LHCN-M2 (cell line): ENCODE measurements at regions not wholly inside any gene's neighbourhood (a gene's known extent, or its start where the extent isn't known, plus 50 kb on each side); places are given as distances from the start of the nearest gene placed in this dataset.
A peak's percentile ranks its signal among the peaks of the same experiment; 100 is the strongest.

Source experiments
- DNase-seq: peaks from one replicate; pipeline ENCODE4 v3.0.0-alpha.2; 2012; ENCODE audit warnings: low read depth

DNA sequence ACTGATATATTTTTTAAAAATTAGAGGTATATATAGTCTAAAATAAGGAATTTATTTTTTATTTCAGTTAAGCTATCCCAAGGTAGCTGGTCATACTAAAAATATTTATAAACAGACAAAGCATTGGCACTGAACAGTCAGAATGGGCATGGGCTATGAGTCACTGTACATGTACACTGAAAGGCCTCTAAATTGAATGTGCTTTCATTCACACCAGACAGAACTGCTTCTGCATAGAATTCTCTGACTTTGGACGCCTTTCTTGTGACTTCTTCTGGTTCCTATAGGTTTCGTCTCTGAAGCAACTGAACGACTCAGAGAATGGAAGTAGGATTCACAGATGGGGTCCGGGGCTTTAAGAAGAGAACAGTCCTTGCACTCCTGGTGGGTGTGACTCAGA is 394.8 kb upstream of the MEF2C start:
- DNase-seq, result peak; percentile 86

DNA sequence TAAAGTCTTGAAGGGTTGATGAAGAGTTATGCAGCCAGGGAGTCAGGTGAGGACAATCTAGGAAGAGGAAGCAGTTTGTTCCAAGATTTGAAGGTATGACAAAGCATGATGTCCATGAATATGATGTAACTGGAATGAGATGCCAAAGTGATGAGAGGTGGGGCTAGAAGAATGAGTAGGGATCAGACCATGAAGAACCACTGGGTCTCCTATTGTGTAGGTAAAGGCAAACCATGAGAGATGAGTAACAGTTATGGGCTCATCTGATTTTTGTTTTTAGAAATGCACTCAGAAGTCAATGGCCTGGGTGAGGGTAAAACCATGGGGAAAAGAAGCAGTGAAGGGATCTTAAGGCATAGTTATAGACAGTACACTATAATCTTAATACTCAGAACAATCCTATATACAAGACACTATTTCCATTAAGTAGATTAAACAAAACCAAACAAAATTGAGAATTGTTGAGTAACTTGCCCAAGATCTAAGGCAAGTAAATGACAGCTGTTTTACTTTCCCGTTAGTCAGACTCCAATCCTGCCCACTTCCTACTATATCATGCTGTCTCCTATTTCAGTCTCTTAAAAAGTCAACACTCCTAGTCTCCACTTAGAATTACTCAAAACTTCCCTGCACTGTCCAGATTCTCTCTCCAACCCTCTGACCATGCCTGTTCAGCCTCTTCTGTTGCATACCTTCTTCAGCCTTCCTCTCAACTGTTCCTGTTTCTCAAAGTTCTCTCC is 393.8 kb upstream of the MEF2C start:
- peak; percentile 94 for DNase-seq

DNA sequence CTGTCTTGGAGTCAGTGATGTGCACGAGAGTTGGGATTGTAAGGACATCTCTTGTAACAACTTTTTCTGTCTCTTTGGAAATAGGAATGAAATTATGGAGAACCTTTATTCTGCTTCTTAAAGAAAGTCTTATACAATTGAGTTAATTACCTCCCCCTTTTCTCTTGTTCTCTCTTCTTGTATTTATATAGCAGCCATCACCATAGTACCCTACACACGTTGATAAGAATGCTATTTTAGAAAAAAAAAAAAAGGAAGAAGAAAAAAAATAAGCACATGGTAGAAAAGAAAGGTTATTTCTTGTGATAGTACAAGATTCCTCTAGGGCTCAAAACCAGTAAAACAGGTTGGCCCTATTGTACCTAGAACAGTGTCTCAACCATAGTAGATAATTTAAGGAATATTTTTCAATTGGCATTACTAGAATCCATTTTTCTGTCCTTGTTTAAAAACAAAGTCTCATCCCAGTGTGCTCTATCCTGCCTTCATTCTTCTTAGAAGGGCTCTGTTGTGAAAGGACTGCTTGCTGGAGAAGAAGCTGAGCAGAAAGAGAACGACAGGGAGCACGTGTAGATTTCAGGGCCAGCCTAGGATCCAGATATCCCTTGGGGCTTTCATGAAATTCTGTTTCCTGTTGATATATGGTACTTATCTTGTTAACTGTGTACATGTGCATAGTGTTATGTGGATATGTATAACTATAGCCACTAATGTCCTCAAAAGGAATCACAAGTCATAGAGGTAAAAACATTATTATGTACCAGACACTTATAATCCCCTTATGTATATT is 392.3 kb upstream of the MEF2C start:
- no peak for DNase-seq

DNA sequence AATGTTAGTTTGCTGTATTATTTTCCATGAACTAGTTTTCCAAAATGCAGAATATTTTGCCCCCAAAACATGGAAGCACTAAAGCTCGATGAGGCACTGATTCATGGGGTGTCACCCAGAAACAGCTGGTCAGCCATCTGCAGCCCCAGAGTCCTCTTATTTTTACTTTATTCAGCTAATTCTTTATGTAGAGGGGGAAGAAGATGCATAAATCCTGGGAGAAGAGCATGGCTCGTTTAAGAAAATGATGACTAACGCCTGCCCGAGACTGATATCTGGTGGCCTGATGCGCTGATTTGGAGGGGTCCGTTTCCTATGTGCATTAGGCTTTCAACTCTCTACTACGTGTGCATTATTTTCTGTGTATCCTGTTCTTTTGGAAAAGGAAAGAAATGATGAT is 390.3 kb upstream of the MEF2C start:
- DNase-seq, result no peak

DNA sequence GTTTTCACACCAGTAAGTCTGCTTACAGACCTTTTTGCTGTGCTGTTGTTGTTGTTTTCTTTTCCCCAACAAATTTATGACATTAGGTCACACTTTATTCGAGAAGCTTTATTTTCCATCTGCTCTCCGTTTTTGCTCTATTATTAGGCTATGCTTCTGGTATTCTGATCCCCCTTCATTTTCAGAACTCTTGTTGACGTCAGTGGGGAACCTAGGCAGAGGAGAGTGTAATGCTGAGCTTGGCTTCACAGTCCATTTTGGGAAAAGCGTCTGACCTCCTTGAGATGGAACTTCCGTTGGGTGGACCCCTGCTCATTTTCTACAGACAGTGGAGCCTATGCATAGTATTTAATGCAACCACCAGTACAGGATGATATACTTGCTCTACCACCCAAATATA is 387.9 kb upstream of the MEF2C start:
- DNase-seq, result no peak

DNA sequence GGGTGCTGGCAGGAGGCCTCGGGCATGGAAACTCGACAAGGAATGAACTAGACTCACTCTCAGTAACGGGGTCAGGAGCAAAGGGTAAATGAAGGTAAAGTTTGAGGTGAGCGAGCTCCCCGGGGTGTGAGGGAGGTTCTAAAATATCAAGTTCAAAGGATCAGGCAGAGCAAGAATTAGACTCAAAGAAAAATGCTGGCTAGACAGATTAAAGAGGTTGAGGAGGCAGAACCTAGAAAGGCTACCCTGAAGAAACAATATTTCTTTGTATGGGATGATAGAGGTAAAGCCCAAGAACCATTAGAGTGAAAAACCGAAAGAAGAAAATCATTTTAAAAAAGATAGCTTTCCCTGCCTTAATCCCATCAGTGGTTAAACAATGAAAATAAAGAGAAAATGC is 386.7 kb upstream of the MEF2C start:
- no peak for DNase-seq

DNA sequence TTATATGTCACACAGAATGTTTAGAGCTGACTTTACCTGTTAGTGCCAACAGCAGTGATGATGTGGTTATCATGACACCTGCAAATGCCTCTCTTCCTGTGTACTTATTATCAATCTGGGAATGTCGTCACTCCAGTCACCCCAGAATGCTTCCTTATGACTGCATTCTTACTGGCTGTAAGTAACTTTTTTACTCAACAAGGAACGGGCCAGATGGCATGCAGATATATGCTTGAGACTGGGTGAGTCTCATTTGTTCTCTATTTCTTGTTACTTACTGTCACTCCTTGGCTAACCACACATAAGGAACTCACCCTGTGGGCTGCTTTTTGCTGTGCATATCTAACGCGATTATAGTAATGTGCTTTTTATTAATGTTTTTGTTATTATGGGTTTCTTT is 385.5 kb upstream of the MEF2C start:
- DNase-seq, result no peak

DNA sequence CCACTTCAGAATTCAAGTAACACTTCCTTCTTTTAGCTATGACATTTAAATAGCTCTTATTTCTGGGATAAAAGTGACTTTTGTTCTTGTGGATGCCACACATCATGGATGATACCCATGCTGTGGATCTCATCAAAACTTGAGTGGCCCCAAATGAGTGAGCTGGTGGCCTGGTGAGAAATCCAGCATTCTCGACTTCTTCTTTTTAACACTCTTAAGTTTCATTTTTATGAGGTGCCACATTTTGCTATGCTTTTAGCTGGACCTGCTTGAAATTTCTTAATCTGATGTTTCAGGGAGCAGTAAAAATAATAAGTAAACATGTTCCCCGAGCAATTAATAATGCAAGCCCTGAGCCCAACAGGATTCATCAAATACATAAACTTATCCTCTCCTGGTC is 384.8 kb upstream of the MEF2C start:
- no peak for DNase-seq

DNA sequence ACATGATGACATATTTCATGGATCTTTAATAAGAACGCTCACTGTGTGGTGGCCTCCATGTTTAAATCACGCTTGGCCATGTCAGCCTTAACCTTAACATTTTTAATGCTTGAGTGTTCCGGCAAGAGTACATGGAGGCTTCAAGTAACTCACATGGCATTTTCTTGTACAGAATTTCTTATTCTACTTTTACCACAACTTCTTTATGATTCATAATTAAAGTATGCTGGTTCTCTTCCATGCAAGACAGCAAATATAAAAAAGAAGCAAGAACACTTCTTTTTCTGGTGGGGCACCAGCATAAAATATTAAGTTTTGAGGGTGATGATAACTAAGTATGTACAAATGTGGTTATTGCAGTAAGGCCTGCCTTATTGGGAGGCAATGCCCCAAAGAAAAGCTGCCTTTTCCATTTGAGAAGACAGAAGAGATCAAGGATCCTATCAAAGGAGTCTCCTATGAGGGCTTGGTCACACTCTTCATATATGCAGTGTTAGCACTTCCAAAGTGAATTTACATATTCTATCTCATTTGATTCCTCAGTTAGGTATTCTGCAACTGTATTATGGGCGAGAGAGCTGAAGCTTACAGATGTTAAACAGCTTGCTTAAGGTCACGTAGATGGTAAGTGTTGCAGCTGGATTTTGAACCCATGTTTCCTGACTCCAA is 382.7 kb upstream of the MEF2C start:
- peak; percentile 84 for DNase-seq

DNA sequence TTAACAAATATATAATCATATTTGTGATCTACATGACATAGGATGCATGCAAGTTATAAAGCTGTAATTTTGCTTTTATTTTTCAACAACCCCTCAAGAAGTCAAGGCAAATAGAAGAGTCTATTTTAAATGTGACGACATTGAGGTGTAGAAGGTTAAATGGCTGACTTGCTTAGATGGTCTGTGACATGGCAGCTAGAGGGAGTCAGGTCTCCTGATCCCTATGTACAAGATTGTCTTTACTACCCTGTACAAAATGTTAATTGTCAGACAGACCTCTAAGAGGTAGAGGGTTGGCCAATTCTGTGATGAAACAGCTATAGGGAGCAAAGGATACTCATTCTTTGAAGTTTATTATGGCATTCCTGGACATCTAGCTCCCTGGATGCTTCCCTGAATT is 380.9 kb upstream of the MEF2C start:
- DNase-seq, result no peak

DNA sequence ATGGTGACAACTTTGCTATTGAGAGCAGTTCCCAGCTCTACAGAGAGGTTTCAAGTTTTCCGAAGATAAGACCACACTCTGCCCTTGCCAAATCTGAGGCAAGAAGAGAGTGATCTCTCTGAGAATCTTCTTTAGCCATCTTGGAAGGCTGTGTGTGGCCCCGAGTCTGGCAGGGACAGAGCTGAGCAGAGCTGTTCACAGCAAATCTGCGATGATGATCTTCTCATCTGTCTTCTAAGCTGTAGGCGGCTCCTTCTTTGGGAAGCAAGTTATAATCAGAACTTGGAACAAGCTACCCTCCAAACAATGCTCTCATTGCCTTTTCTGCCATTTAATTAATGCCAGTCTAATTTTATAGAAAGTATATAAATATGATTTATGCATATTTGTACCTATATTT is 379.0 kb upstream of the MEF2C start:
- no peak for DNase-seq

DNA sequence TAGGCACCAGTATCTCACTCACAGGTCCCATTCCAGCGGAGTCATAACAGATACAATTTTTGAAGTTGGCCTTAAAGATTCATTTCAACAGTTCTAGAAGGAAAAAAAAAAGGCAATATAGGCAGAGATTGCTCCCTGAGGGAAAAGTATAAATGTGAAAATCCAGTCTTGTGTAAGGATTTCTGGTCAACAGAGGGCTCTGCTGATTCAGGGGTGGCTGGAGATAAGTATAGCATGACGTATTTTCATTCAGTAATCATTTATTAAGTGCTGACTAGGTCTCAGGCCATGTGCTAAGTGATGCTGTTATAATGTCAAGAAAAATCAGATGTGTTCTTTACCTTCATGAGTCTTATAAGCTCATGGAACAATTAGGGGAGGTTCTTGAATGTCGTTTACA is 377.3 kb upstream of the MEF2C start:
- DNase-seq, result no peak

DNA sequence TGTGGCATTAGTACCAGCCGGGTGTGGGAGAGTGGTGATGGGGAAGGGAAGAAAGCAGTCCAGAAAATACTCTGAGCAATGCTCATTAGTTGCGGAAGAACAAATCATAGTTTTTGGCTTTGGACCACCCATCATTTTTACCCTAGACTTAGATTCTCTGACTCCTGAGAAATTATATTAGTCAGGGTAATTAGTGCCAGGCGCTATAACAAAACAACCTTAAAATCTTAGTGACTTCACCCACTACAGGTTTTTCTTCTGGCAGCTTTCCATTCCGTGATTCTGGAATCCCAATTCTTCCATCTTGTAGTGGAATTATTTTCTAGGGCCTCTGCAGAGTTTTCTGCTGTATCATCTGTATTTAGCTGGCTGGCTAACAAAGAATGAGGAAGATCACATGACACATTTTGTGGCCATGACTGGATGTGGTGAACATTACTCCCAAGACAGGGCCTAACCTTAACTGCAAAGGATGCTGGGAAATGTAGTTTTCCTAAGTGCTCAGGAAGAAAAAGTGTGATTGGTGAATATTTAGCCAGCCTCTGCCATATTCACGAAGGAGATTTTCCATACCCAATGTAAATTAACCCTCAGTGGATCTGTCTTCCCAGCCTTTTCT is 373.0 kb upstream of the MEF2C start:
- DNase-seq, result peak; percentile 80

DNA sequence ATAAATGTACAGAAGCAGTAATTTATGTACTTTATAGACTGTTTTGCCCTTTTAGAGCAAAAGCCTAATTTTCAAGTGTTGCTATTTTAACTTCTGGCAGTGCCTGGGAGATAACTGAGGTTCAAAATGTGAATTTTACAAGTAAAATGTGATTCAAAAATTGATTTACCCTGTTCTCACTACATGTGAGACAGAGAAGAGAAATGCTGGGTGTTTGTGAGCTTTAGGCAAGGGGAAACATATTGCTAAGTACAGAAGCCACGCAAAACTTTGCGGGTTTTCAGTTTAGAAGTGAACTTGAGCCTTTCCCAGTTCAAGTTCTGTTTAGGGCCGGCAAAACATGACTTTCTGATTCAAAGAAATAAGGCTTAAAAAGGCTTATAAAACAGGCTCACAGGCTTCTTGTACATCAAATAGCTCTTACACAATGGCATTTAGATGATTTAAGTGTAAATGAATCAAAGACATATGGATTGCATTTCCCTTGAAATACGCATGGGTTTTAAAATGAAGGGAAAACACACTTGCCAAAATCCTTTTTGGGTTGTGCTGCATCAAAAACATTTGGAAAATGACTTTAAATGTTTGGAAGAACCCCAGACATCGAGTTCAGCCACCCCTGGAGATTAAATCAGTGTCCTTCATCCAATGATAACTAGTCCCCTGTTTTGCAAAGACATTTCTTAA is 370.8 kb upstream of the MEF2C start:
- no peak for DNase-seq

DNA sequence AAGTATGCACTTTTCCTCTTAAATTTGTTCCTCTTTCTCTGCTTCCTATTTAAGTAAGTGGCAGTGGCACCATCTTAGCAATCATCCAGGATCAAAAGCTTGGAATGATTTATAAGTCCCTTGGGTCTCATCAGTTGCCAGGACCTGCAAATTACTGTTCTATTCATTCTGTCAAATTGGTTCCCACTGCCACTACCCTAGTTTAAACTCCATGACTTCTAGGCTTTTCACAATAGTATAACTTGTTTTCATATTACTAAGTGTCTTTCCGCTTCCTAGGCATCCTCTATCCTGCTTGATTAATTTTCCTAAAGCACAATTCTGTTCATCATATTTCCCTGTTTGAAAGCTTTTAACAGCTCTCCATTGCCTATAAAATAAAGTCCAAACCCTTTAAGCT is 363.9 kb upstream of the MEF2C start:
- no peak for DNase-seq

DNA sequence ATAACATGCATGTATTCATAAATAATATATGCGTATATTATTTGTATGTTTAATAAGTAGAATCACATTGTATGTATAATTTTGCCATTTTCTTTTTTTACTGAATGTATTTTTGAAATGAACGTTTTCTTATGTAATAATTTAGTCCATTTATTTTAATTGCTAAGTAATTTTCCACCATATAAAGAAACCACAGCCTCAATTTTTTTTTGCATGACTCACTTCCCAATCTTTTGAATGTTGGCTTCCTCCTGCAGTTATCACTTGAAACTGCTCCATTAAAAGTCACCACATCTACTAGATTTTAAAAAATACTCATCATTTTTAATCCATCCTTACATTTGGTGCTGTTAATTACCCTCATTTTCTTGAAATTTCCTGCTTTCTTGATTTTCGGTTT is 363.3 kb upstream of the MEF2C start:
- peak; percentile 48 for DNase-seq

DNA sequence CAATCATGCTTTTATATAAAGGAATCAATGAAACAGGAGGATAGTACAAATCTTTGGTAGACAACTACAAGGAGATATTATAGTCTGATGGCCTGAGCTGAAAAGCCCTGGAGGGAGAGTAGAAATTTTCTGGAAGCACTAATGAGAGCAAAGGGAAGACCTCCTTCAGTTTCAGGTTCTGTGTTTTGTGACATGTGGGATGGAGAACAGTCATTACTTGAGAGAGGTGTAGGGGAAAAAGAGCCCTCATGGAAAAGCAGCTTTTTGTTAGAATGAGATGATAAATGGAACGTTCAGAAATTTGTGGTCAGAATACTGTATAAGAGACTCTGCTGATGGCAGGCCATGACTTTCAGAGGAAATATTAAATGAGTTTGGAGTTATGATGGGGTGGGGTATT is 360.6 kb upstream of the MEF2C start:
- no peak for DNase-seq

DNA sequence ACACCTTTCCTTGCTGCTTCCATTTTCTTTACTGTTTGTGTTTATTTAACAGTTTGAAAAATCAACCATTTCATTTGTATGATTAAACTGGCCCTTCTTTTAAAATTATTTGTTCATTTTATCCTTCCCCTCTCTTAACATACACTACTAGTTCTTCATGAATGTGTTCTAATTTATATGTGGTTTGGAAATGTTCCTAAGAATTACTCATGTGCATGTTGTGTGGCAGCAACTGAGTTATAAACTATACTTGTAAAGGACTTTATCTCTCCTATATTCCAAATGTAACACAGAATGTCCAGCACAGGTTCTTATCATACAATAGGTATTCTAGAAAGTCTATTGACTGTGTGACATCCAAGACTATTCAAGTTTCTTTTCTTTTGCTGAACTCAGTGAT is 358.2 kb upstream of the MEF2C start:
- peak; percentile 46 for DNase-seq

DNA sequence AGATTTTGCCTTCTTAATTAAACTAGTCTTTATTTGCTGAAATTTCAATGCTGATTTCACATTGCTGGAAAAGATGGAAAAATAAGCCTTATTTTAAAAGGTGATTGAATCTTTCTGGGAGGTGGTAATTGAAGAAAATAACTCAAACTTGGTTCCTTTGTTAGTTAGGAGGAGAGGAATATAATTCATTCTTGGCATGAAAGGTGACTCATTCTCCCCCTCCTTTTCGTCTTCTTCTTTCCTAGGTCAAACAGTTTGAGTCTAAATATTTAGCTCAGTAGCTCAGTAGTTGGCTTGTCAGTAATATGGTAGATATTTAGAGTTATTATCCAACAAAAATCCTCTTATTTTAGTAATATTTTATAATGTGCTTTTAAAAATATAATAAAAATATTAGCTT is 353.9 kb upstream of the MEF2C start:
- peak; percentile 17 for DNase-seq

DNA sequence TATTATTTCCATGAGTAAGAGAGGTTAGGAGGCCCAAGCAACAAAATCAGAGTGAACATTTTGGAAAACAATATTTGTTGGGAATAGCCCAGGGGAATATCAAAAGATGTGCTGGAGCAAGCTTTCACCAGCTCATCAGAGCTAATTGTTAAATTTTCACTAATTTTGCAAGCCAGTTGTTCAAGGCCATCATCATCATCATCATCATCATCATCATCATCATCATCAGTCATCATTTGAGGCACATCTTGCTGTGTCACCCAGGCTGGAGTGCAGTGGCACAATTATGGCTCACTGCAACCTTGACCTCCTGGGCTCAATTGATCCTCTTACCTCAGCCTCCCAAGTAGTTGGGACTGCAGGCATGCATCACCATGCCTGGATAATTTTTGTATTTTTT is 350.5 kb upstream of the MEF2C start:
- no peak for DNase-seq

DNA sequence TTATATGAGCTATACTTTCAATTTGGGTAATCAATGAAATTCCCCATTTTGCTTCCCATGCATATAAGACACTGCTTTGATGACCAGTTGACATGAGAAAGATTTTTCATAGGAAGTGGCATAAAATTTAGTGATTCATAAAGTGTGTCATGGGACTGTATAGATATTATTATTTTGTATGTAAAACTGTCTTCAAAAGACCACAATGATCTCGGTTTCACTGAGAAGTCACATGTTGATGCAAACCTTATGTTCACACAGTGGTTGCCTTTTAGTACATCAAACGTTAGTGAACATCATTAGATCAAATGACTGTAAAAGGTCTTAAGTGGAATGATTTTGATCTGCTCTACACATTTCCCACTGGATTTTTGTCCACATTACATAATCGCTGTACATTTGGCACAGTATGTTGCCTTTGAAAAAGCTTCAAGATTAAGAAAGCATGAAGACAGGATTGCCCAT is 349.2 kb upstream of the MEF2C start:
- no peak for DNase-seq

DNA sequence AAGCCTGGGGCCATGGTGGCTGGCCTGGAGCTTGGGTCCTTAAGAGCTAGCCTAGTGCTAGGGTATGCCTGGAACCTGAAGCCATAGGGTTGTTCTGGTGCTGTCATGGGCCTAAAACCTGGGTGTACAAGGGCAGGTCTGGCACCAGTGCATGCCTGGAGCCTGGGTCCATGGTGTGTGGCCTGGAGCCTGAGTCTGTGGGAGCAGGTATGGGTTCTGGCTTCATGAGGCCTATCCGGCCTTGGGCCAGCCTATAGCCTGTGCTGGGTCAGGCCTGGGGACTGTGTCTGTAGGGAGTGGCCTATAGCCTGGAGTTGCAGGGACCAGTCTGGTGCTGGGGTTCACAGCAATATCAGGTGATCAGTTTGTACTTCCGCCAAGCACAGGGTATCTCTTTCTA is 347.2 kb upstream of the MEF2C start:
- DNase-seq, result no peak
